GM12878 (cell line): ENCODE measurements at regions not wholly inside any gene's neighbourhood (a gene's known extent, or its start where the extent isn't known, plus 50 kb on each side); places are given as distances from the start of the nearest gene placed in this dataset.

Source experiments
- ATAC-seq: fragments of 200-7000 bp; cut with Tn5 transposase; 3 replicates; pipeline ENCODE4 v1.9.1; 2020; ENCODE audit warnings: mild to moderate bottlenecking, moderate library complexity
- BruUV-seq: library from RNA; stranded (reverse); fragments of 400-500 nt; replicated peaks from 2 replicates; lab custom pipeline; 2021; lab: Mats Ljungman, UMichigan
- CTCF ChIA-PET: fragments of 300-600 bp; sonication (Branson Sonifier 250); formaldehyde crosslinking; extraction: SDS; loops from one replicate; lab custom pipeline; 2021; ENCODE audit warnings: inconsistent platforms; lab: Yijun Ruan, JAX
- POLR2A ChIA-PET: fragments of 350-600 bp; formaldehyde crosslinking; extraction: SDS; loops from one replicate; lab custom pipeline; 2021; ENCODE audit warnings: inconsistent platforms; lab: Charles Lee
- RAD21 ChIA-PET: fragments of 300-600 bp; sonication (Branson Sonifier 250); formaldehyde crosslinking; loops from one replicate; lab custom pipeline; 2023; ENCODE audit warnings: antibody characterized with exemption; ENCODE audit not compliant: unreplicated experiment; lab: Charles Lee
- SMC1A ChIA-PET: fragments of 300-600 bp; sonication (Branson Sonifier 250); formaldehyde crosslinking; loops from one replicate; lab custom pipeline; 2023; ENCODE audit not compliant: unreplicated experiment, uncharacterized antibody; lab: Charles Lee
- DNase-seq: peaks from one replicate; pipeline ENCODE4 v3.0.0-alpha.2; 2011; ENCODE audit warnings: low read depth, low spot score
- FAIRE-seq: peaks from 3 replicates; lab custom pipeline; 2011; peaks lifted over from hg19 to GRCh38; lab: Jason Lieb, UNC
- H2AFZ ChIP-seq: 2 replicates; pipeline ENCODE4 v1.6.0; 2011; ENCODE audit warnings: low read depth, low read length, control low read depth; ENCODE audit not compliant: control insufficient read depth
- H3K27ac ChIP-seq: 2 replicates; pipeline ENCODE4 v1.5.1; 2011; ENCODE audit warnings: control low read depth; ENCODE audit not compliant: control insufficient read depth, insufficient read depth
- H3K27me3 ChIP-seq, 2 experiments: replicated peaks in 1 of 2; 2 replicates each; pipeline versions ENCODE4 v1.6.0 to v1.6.1; 2011; ENCODE audit warnings: low read length in 1 of 2; ENCODE audit not compliant: control insufficient read depth in 2 of 2, insufficient read depth in 2 of 2
- H3K36me3 ChIP-seq, 2 experiments: 2 replicates each; pipeline ENCODE4 v1.5.1; 2011; ENCODE audit warnings: low read length in 1 of 2; ENCODE audit not compliant: control insufficient read depth in 2 of 2, insufficient read depth in 2 of 2
- H3K4me1 ChIP-seq: 2 replicates; pipeline ENCODE4 v1.6.1; 2011; ENCODE audit warnings: mild to moderate bottlenecking, low read length, moderate library complexity, mixed read lengths; ENCODE audit not compliant: control insufficient read depth, insufficient read depth
- H3K4me2 ChIP-seq: 2 replicates; pipeline ENCODE4 v1.6.0; 2011; ENCODE audit warnings: control low read depth; ENCODE audit not compliant: control insufficient read depth, insufficient read depth
- H3K4me3 ChIP-seq: fragments of 200-600 bp; sonication (generic); 2 replicates; pipeline ENCODE4 v1.5.1; 2016
- H3K79me2 ChIP-seq: 2 replicates; pipeline ENCODE4 v1.6.0; 2011; ENCODE audit warnings: low read length; ENCODE audit not compliant: control insufficient read depth, insufficient read depth
- H3K9ac ChIP-seq: 2 replicates; pipeline ENCODE4 v1.8.0; 2011; ENCODE audit warnings: low read length, control low read depth, mixed read lengths; ENCODE audit not compliant: control insufficient read depth, insufficient read depth
- H3K9me3 ChIP-seq: replicated peaks from 3 replicates; pipeline ENCODE4 v1.5.1; 2011; ENCODE audit warnings: mild to moderate bottlenecking, low read length; ENCODE audit not compliant: control insufficient read depth, insufficient read depth
- H4K20me1 ChIP-seq: 2 replicates; pipeline ENCODE4 v1.6.0; 2011; ENCODE audit not compliant: control insufficient read depth, insufficient read depth
- ATF7 ChIP-seq: fragments of 450-650 bp; IDR thresholded peaks from 2 replicates; pipeline ENCODE4 v1.6.1; 2016; ENCODE audit warnings: low read depth, mild to moderate bottlenecking
- EED ChIP-seq: sonication (generic); IDR thresholded peaks from 2 replicates; pipeline ENCODE4 v1.6.1; 2016; ENCODE audit warnings: antibody characterized with exemption, low read depth
- ESRRA ChIP-seq: IDR thresholded peaks from 2 replicates; pipeline ENCODE4 v1.6.1; 2012; ENCODE audit warnings: mild to moderate bottlenecking, low read length, improper control_type of control experiment
- ETV6 ChIP-seq, 2 experiments: fragments of 450-650 bp in 1 of 2; IDR thresholded peaks in 1 of 2; conservative IDR thresholded peaks in 1 of 2; 2 replicates each; pipeline ENCODE4 v1.6.1; 2014; ENCODE audit warnings: antibody characterized with exemption in 1 of 2, borderline replicate concordance in 1 of 2, low read depth in 1 of 2, mild to moderate bottlenecking in 1 of 2, moderate library complexity in 1 of 2
- JUNB ChIP-seq: IDR thresholded peaks from 2 replicates; pipeline ENCODE4 v1.6.1; 2016; ENCODE audit warnings: antibody characterized with exemption, mild to moderate bottlenecking
- LARP7 ChIP-seq: fragments of 450-650 bp; IDR thresholded peaks from 2 replicates; pipeline ENCODE4 v1.6.1; 2017; ENCODE audit warnings: mild to moderate bottlenecking
- MEF2A ChIP-seq: IDR thresholded peaks from 2 replicates; pipeline ENCODE4 v1.6.1; 2011; ENCODE audit warnings: low read depth, mild to moderate bottlenecking, low read length, moderate library complexity; ENCODE audit not compliant: insufficient read depth
- MYB ChIP-seq: fragments of 150-350 bp; IDR thresholded peaks from 2 replicates; pipeline ENCODE4 v1.6.1; 2014; ENCODE audit warnings: mild to moderate bottlenecking, low read depth, low read length, borderline replicate concordance
- NR2F1 ChIP-seq: fragments of 450-650 bp; conservative IDR thresholded peaks from 2 replicates; pipeline ENCODE4 v1.6.1; 2017; ENCODE audit warnings: mild to moderate bottlenecking
- SMAD5 ChIP-seq: IDR thresholded peaks from 2 replicates; pipeline ENCODE4 v1.6.1; 2016; ENCODE audit warnings: antibody characterized with exemption, low read depth
- SMC3 ChIP-seq: IDR thresholded peaks from 2 replicates; pipeline ENCODE4 v1.6.1; 2011; ENCODE audit warnings: low read length, improper control_type of control experiment, borderline replicate concordance
- ZNF217 ChIP-seq: fragments of 450-650 bp; IDR thresholded peaks from 2 replicates; pipeline ENCODE4 v1.6.1; 2017; ENCODE audit warnings: antibody characterized with exemption, mild to moderate bottlenecking
- WGBS: methylation state at CpG from one replicate; pipeline ENCODE4 v1.1.6; 2016; ENCODE audit warnings: low lambda C conversion rate; ENCODE audit not compliant: insufficient replicate concordance, insufficient coverage; ENCODE audit errors: missing lambda C conversion rate; 5-methylcytosine and 5-hydroxymethylcytosine counted together
- in situ Hi-C: fragments of 300-500 bp; cut with MboI; formaldehyde crosslinking; loops from 9 replicates; pipeline ENCODE4 v1.14.3; 2018; ENCODE audit warnings: mixed read lengths
- intact Hi-C: fragments of 100-400 bp; cut with micrococcal nuclease; formaldehyde crosslinking; loops from one replicate; pipeline ENCODE4 v1.14.2; 2022; ENCODE audit not compliant: unreplicated experiment
- TF ChIP-seq, protein P1 (sequence below): IDR thresholded peaks from 2 replicates; pipeline ENCODE4 v1.6.1; 2012; ENCODE audit warnings: low read depth, low read length, improper control_type of control experiment
- TF ChIP-seq, protein P2 (sequence below): fragments of 150-350 bp; IDR thresholded peaks from 2 replicates; pipeline ENCODE4 v1.6.1; 2016; ENCODE audit warnings: low read depth, low read length
- TF ChIP-seq, protein P3 (sequence below): IDR thresholded peaks from 2 replicates; pipeline ENCODE4 v1.6.1; 2011; ENCODE audit warnings: borderline replicate concordance, low read depth, mild to moderate bottlenecking, moderate library complexity, mixed read lengths, low read length; ENCODE audit not compliant: insufficient read depth; ENCODE audit errors: extremely low read length
- TF ChIP-seq, protein P4 (sequence below): fragments of 450-650 bp; conservative IDR thresholded peaks from 2 replicates; pipeline ENCODE4 v1.6.1; 2017; ENCODE audit warnings: mild to moderate bottlenecking, moderate library complexity

DNA sequence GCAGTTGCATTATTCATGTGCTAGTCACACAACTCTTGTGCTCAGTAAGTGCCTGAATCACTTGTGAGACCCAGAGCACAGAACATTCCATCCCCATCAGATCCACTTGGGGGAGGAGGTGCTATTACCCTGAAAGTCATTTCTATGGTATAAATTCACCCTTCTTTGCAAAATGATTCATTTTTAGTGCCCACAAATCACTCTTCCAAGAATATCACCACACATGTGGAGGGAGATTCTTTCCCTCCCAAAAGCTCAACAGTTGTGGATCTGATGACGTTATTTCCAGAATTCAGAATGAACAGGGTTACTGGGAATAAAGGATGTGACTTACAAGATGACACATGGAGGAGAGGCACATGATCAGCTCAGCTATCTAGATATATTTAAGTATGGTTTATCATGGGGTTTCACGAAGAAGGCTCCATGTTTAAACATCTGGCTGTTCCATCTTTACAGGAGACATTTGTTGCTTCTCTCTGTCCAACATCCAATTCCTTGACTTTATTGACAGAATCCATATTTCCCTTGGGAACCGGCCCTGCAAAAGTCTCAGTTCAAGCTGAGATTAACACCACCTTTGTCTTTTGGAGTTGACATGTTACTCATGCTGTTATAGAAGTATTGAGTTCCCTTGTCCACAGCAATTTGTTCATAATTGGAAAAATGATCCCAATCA, 214.2 kb upstream of the PROK2 start (continued):
- TF ChIP-seq, protein P1, sequence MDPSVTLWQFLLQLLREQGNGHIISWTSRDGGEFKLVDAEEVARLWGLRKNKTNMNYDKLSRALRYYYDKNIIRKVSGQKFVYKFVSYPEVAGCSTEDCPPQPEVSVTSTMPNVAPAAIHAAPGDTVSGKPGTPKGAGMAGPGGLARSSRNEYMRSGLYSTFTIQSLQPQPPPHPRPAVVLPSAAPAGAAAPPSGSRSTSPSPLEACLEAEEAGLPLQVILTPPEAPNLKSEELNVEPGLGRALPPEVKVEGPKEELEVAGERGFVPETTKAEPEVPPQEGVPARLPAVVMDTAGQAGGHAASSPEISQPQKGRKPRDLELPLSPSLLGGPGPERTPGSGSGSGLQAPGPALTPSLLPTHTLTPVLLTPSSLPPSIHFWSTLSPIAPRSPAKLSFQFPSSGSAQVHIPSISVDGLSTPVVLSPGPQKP = no peak
- TF ChIP-seq NR2F1 = no peak

DNA sequence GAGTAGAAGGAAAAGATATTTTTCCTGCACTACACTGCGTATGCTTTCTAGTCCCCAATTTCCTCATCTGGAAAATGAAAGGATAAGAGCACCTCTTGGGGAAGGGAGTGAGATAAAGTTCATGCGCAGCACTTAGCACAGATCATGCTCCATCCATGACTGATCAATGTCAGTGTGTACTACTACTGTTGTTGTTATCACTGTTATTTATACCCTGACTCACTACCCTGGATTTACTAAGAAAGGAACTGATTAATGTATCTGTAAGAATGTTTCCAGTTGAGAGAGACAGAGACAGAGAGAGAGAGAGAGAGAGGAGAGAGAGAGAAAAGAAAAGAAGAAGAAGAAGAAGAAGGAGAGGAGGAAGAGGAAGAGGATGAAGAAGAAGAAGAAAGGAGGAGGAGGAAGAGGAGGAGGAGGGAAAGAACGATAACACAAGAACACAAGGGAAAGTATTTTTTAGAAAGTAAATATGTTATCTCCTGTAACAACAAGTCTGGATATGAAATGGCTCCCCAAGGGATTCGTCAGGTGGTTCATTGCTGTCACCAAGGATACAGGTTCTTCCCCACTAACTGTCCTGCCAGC, 212.2 kb upstream of the PROK2 start:
- Histone ChIP-seq H3K4me1 (no peaks in the 10 kb centered on the region), H3K27me3 (no peaks in the 10 kb centered on the region), H3K4me3 (no peak overlapping the region), H2AFZ (no peak overlapping the region), H3K27ac (no peak overlapping the region), H3K9me3 (no peaks in the 10 kb centered on the region), H3K4me2 (no peak overlapping the region), H3K79me2 (no peaks in the 10 kb centered on the region), H3K36me3 (no peaks in the 10 kb centered on the region), H3K9ac (no peak overlapping the region), H4K20me1 (no peaks in the 10 kb centered on the region)
- FAIRE-seq (peak; percentile 65), DNase-seq (no peak), ATAC-seq (no peak)
- ChIA-PET POLR2A (no interaction called here), SMC1A (no interaction called here), CTCF (interaction anchor here (0.6 kb wide), 1 partner anchor 11 kb away, joined by 4 read pairs; no protein-coding TSS in a partner anchor), RAD21 (no interaction called here)
- in situ Hi-C loops = no loop called here
- BruUV-seq = no TSS peak
- WGBS = 54% methylated on average over 4 of the region's 4 CpGs
- intact Hi-C loops = no loop called here
- TF ChIP-seq, protein P2, sequence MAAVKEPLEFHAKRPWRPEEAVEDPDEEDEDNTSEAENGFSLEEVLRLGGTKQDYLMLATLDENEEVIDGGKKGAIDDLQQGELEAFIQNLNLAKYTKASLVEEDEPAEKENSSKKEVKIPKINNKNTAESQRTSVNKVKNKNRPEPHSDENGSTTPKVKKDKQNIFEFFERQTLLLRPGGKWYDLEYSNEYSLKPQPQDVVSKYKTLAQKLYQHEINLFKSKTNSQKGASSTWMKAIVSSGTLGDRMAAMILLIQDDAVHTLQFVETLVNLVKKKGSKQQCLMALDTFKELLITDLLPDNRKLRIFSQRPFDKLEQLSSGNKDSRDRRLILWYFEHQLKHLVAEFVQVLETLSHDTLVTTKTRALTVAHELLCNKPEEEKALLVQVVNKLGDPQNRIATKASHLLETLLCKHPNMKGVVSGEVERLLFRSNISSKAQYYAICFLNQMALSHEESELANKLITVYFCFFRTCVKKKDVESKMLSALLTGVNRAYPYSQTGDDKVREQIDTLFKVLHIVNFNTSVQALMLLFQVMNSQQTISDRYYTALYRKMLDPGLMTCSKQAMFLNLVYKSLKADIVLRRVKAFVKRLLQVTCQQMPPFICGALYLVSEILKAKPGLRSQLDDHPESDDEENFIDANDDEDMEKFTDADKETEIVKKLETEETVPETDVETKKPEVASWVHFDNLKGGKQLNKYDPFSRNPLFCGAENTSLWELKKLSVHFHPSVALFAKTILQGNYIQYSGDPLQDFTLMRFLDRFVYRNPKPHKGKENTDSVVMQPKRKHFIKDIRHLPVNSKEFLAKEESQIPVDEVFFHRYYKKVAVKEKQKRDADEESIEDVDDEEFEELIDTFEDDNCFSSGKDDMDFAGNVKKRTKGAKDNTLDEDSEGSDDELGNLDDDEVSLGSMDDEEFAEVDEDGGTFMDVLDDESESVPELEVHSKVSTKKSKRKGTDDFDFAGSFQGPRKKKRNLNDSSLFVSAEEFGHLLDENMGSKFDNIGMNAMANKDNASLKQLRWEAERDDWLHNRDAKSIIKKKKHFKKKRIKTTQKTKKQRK = no peak
- TF ChIP-seq ESRRA = no peak
- TF ChIP-seq LARP7 = no peak
- TF ChIP-seq ETV6 (conservative IDR thresholded peaks at IDR 0.05 in 1 of 2, IDR thresholded peaks at IDR 0.05 in 1 of 2; ENCODE audit: borderline replicate concordance in 1 of 2, low read depth in 1 of 2) = no peak
- no peak for TF ChIP-seq EED
- no peak for TF ChIP-seq ATF7
- TF ChIP-seq, protein P3, sequence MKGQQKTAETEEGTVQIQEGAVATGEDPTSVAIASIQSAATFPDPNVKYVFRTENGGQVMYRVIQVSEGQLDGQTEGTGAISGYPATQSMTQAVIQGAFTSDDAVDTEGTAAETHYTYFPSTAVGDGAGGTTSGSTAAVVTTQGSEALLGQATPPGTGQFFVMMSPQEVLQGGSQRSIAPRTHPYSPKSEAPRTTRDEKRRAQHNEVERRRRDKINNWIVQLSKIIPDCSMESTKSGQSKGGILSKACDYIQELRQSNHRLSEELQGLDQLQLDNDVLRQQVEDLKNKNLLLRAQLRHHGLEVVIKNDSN = no peak
- no peak for TF ChIP-seq JUNB
- no peak for TF ChIP-seq ZNF217
- no peak for TF ChIP-seq MEF2A
- TF ChIP-seq SMC3 = no peak
- no peak for TF ChIP-seq MYB
- TF ChIP-seq, protein P4, sequence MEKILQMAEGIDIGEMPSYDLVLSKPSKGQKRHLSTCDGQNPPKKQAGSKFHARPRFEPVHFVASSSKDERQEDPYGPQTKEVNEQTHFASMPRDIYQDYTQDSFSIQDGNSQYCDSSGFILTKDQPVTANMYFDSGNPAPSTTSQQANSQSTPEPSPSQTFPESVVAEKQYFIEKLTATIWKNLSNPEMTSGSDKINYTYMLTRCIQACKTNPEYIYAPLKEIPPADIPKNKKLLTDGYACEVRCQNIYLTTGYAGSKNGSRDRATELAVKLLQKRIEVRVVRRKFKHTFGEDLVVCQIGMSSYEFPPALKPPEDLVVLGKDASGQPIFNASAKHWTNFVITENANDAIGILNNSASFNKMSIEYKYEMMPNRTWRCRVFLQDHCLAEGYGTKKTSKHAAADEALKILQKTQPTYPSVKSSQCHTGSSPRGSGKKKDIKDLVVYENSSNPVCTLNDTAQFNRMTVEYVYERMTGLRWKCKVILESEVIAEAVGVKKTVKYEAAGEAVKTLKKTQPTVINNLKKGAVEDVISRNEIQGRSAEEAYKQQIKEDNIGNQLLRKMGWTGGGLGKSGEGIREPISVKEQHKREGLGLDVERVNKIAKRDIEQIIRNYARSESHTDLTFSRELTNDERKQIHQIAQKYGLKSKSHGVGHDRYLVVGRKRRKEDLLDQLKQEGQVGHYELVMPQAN = no peak
- TF ChIP-seq SMAD5 = no peak
